ENCODE measurements at regions not wholly inside any gene's neighbourhood (a gene's known extent, or its start where the extent isn't known, plus 50 kb on each side); places are given as distances from the start of the nearest gene placed in this dataset.

GRCh38 chr1:219273088-219273686 is 99.5 kb downstream of the LYPLAL1 start:
- DNase-seq (ENCODE audit: low read depth): no peak

GRCh38 chr1:219271818-219272535 is 98.3 kb downstream of the LYPLAL1 start:
- DNase-seq (ENCODE audit: low read depth): no peak

- DNase-seq (ENCODE audit: low read depth): no peak
Observed at GRCh38 chr1:219269171-219269570, 95.5 kb downstream of the LYPLAL1 start.

- DNase-seq (ENCODE audit: low read depth): no peak
Observed at GRCh38 chr1:219266524-219266923, 92.8 kb downstream of the LYPLAL1 start.

GRCh38 chr1:219265026-219265515 is 91.4 kb downstream of the LYPLAL1 start:
- no peak for DNase-seq (ENCODE audit: low read depth)

GRCh38 chr1:219264561-219264960 is 90.9 kb downstream of the LYPLAL1 start:
- no peak for DNase-seq (ENCODE audit: low read depth)

Data from activated T-helper 9 cell treated with anti-CD3 and anti-CD28 coated beads, Interleukin-2, amount 50 U/mL, for 16 hours (primary cell).